SK-N-SH (cell line): ENCODE measurements at regions not wholly inside any gene's neighbourhood (a gene's known extent, or its start where the extent isn't known, plus 50 kb on each side); places are given as distances from the start of the nearest gene placed in this dataset.

Source experiments
- CTCF ChIA-PET: fragments of 300-600, 350-600 bp; formaldehyde crosslinking; extraction: SDS; loops from one replicate; lab custom pipeline; 2021; lab: Yijun Ruan, JAX
- POLR2A ChIA-PET: fragments of 350-600 bp; sonication (Branson Sonifier 250); formaldehyde crosslinking; extraction: SDS; loops from one replicate; lab custom pipeline; 2020; ENCODE audit warnings: antibody characterized with exemption, inconsistent platforms; lab: Yijun Ruan, JAX
- DNase-seq: peaks from one replicate; pipeline ENCODE4 v3.0.0; 2012
- H2AFZ ChIP-seq: fragments of 200-600 bp; sonication (generic); 2 replicates; pipeline ENCODE4 v1.8.1; 2016; ENCODE audit warnings: antibody characterized with exemption, mild to moderate bottlenecking, low read depth
- H3F3A ChIP-seq: fragments of 200-600 bp; sonication (generic); replicated peaks from 2 replicates; pipeline ENCODE3; 2016; ENCODE audit warnings: antibody characterized with exemption, mild to moderate bottlenecking; ENCODE audit not compliant: insufficient read depth
- H3K27ac ChIP-seq, 2 experiments: fragments of 200-500 bp in 1 of 2; fragments of 200-600 bp in 1 of 2; sonication (Bioruptor generic) in 1 of 2; sonication (generic), shearing (Covaris generic) in 1 of 2; 2 replicates each; pipeline versions ENCODE4 v1.5.1 to v1.6.1; 2014 to 2016; ENCODE audit warnings: low read depth in 2 of 2, inconsistent platforms in 1 of 2, low read length in 1 of 2, mild to moderate bottlenecking in 1 of 2, mixed read lengths in 1 of 2
- H3K27me3 ChIP-seq: fragments of 200-600 bp; sonication (generic), shearing (Covaris generic); 2 replicates; pipeline ENCODE4 v1.6.1; 2016; ENCODE audit warnings: mixed run types; ENCODE audit not compliant: insufficient read depth
- H3K36me3 ChIP-seq, 2 experiments: fragments of 200-500 bp in 1 of 2; fragments of 200-600 bp in 1 of 2; sonication (Bioruptor generic) in 1 of 2; sonication (generic) in 1 of 2; replicated peaks in 1 of 2; 2 replicates each; pipeline versions ENCODE3 to v1.5.1; 2014 to 2016; ENCODE audit warnings: low read length in 1 of 2, mild to moderate bottlenecking in 1 of 2; ENCODE audit not compliant: insufficient read depth in 2 of 2, control insufficient read depth in 1 of 2
- H3K4me1 ChIP-seq, 2 experiments: fragments of 200-500 bp in 1 of 2; fragments of 200-600 bp in 1 of 2; sonication (Bioruptor generic) in 1 of 2; sonication (generic), shearing (Covaris generic) in 1 of 2; 2 replicates each; pipeline versions ENCODE4 v1.5.1 to v1.6.1; 2014 to 2016; ENCODE audit warnings: low read depth in 1 of 2, low read length in 1 of 2, mixed run types in 1 of 2; ENCODE audit not compliant: insufficient read depth in 2 of 2, control insufficient read depth in 1 of 2
- H3K4me2 ChIP-seq: fragments of 200-600 bp; sonication (generic), shearing (Covaris generic); 2 replicates; pipeline ENCODE4 v1.6.1; 2017; ENCODE audit warnings: mixed run types
- H3K4me3 ChIP-seq, 2 experiments: fragments of 200-500 bp in 1 of 2; fragments of 200-600 bp in 1 of 2; sonication (Bioruptor generic) in 1 of 2; sonication (generic), shearing (Covaris generic) in 1 of 2; 2 replicates each; pipeline versions ENCODE4 v1.5.1 to v1.8.1; 2014 to 2016; ENCODE audit warnings: low read depth in 2 of 2, inconsistent platforms in 1 of 2, low read length in 1 of 2, mild to moderate bottlenecking in 1 of 2, mixed read lengths in 1 of 2, moderate library complexity in 1 of 2
- H3K79me2 ChIP-seq: fragments of 200-600 bp; sonication (generic); 2 replicates; pipeline ENCODE4 v1.8.1; 2017; ENCODE audit warnings: mild to moderate bottlenecking; ENCODE audit not compliant: insufficient read depth
- H3K9ac ChIP-seq: fragments of 200-600 bp; sonication (generic); 2 replicates; pipeline ENCODE4 v1.6.1; 2017; ENCODE audit warnings: mixed run types
- H3K9me2 ChIP-seq: fragments of 200-600 bp; sonication (generic); 2 replicates; pipeline ENCODE4 v1.6.1; 2017; ENCODE audit warnings: mixed run types
- H3K9me3 ChIP-seq: fragments of 200-600 bp; sonication (generic); 2 replicates; pipeline ENCODE4 v1.6.1; 2017; ENCODE audit warnings: mixed run types, mild to moderate bottlenecking, moderate library complexity
- H4K20me1 ChIP-seq: fragments of 200-600 bp; sonication (generic); 2 replicates; pipeline ENCODE4 v1.6.1; 2017; ENCODE audit warnings: mild to moderate bottlenecking, mixed run types; ENCODE audit not compliant: insufficient read depth
- ELF1 ChIP-seq: IDR thresholded peaks from 2 replicates; pipeline ENCODE4 v1.4.0; 2012
- EP300 ChIP-seq, 2 experiments: IDR thresholded peaks; 2 replicates each; pipeline versions ENCODE4 v1.4.0 to v1.6.1; 2012; ENCODE audit warnings: borderline replicate concordance in 1 of 2, low read depth in 1 of 2, low read length in 1 of 2
- EZH2phosphoT487 ChIP-seq: fragments of 200-600 bp; sonication (generic); IDR thresholded peaks from 2 replicates; pipeline ENCODE4 v1.6.1; 2017; ENCODE audit warnings: low read depth, mixed run types, mild to moderate bottlenecking, antibody characterized with exemption, moderate library complexity, borderline replicate concordance
- FOXJ3 ChIP-seq: sonication (generic); formaldehyde crosslinking; IDR thresholded peaks from 2 replicates; pipeline ENCODE4 v1.5.1; 2020; ENCODE audit warnings: mild to moderate bottlenecking, missing genetic modification reagents
- FOXM1 ChIP-seq: IDR thresholded peaks from 2 replicates; pipeline ENCODE4 v1.4.0; 2012; ENCODE audit warnings: low read depth, mild to moderate bottlenecking
- MEF2A ChIP-seq: IDR thresholded peaks from 2 replicates; pipeline ENCODE4 v1.4.0; 2012; ENCODE audit warnings: low read depth, borderline replicate concordance
- MXI1 ChIP-seq: IDR thresholded peaks from 2 replicates; pipeline ENCODE4 v1.6.1; 2012; ENCODE audit warnings: mild to moderate bottlenecking, low read depth, low read length, improper control_type of control experiment
- NRF1 ChIP-seq: IDR thresholded peaks from 2 replicates; pipeline ENCODE4 v1.6.1; 2012; ENCODE audit warnings: low read depth, mild to moderate bottlenecking, low read length
- POLR2AphosphoS5 ChIP-seq: IDR thresholded peaks from 2 replicates; pipeline ENCODE4 v1.6.1; 2012; ENCODE audit warnings: low read depth, low read length
- RAD21 ChIP-seq: IDR thresholded peaks from 2 replicates; pipeline ENCODE4 v1.6.1; 2012; ENCODE audit warnings: mild to moderate bottlenecking, low read length
- RXRA ChIP-seq: IDR thresholded peaks from 2 replicates; pipeline ENCODE4 v1.4.0; 2012; ENCODE audit warnings: low read depth, mild to moderate bottlenecking, borderline replicate concordance
- SMC3 ChIP-seq: IDR thresholded peaks from 2 replicates; pipeline ENCODE4 v1.6.1; 2012; ENCODE audit warnings: low read depth, low read length, improper control_type of control experiment
- TCF12 ChIP-seq: IDR thresholded peaks from 2 replicates; pipeline ENCODE4 v1.4.0; 2012
- TEAD4 ChIP-seq: IDR thresholded peaks from 2 replicates; pipeline ENCODE4 v1.4.0; 2012; ENCODE audit warnings: mild to moderate bottlenecking, borderline replicate concordance; ENCODE audit not compliant: insufficient read depth
- YY1 ChIP-seq: IDR thresholded peaks from 2 replicates; pipeline ENCODE4 v1.4.0; 2012; ENCODE audit warnings: low read depth, mild to moderate bottlenecking
- WGBS: methylation state at CpG from one replicate; pipeline ENCODE4 v1.1.6; 2017; ENCODE audit warnings: low lambda C conversion rate; 5-methylcytosine and 5-hydroxymethylcytosine counted together
- TF ChIP-seq, protein P1 (sequence below): IDR thresholded peaks from 2 replicates; pipeline ENCODE4 v1.4.0; 2012; ENCODE audit warnings: low read depth, borderline replicate concordance
- TF ChIP-seq, protein P2 (sequence below): fragments of 200-600 bp; sonication (generic); IDR thresholded peaks from 2 replicates; pipeline ENCODE4 v1.6.1; 2017; ENCODE audit warnings: antibody characterized with exemption, mild to moderate bottlenecking, moderate library complexity
- TF ChIP-seq, protein P3 (sequence below): IDR thresholded peaks from 2 replicates; pipeline ENCODE4 v1.6.1; 2012; ENCODE audit warnings: mild to moderate bottlenecking, low read depth, low read length, moderate library complexity

DNA sequence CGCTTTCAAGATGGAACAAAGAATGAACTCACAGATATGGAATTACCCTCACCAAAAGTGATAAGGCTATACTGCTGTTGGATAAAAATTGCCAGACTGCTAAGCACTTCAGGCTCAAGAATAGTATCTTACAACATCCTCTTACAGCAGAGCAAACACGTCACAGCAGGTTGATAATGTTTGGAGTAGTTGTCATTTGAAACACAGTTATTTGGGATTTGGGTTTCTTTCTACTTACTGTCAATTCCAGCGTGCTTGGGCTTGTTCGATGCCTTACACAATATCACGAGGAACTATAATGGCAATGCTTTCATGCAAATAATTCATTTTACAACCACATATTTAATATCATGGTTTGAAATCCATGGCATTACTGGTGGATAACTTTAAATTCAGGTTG lies 1223.7 kb upstream of the AGA start:
- Histone ChIP-seq H3K79me2 (no peaks in the 10 kb centered on the region), H4K20me1 (no peaks in the 10 kb centered on the region), H3K9me3 (no peaks in the 10 kb centered on the region), H3K27me3 (no peaks in the 10 kb centered on the region), H3K4me3 (no peak overlapping the region), H3F3A (no peaks in the 10 kb centered on the region), H3K36me3 (no peaks in the 10 kb centered on the region), H2AFZ (no peak overlapping the region), H3K9me2 (no peaks in the 10 kb centered on the region), H3K9ac (no peak overlapping the region), H3K27ac (no peak overlapping the region), H3K4me1 (no peaks in the 10 kb centered on the region), H3K4me2 (no peak overlapping the region)
- WGBS: 5% methylated on average over 5 of the region's 5 CpGs
- ChIA-PET CTCF (no interaction called here), POLR2A (no interaction called here)
- no peak for DNase-seq
- TF ChIP-seq RXRA: no peak
- TF ChIP-seq ELF1: no peak
- TF ChIP-seq, protein P1, sequence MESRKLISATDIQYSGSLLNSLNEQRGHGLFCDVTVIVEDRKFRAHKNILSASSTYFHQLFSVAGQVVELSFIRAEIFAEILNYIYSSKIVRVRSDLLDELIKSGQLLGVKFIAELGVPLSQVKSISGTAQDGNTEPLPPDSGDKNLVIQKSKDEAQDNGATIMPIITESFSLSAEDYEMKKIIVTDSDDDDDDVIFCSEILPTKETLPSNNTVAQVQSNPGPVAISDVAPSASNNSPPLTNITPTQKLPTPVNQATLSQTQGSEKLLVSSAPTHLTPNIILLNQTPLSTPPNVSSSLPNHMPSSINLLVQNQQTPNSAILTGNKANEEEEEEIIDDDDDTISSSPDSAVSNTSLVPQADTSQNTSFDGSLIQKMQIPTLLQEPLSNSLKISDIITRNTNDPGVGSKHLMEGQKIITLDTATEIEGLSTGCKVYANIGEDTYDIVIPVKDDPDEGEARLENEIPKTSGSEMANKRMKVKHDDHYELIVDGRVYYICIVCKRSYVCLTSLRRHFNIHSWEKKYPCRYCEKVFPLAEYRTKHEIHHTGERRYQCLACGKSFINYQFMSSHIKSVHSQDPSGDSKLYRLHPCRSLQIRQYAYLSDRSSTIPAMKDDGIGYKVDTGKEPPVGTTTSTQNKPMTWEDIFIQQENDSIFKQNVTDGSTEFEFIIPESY: no peak
- TF ChIP-seq SMC3: no peak
- no peak for TF ChIP-seq EZH2phosphoT487
- no peak for TF ChIP-seq TEAD4
- TF ChIP-seq FOXJ3 (CRISPR knock-in tag): no peak
- TF ChIP-seq RAD21: no peak
- TF ChIP-seq EP300 (IDR thresholded peaks at IDR 0.05; ENCODE audit: borderline replicate concordance in 1 of 2, low read depth in 1 of 2, low read length in 1 of 2): no peak
- TF ChIP-seq YY1: no peak
- TF ChIP-seq NRF1: no peak
- TF ChIP-seq, protein P2, sequence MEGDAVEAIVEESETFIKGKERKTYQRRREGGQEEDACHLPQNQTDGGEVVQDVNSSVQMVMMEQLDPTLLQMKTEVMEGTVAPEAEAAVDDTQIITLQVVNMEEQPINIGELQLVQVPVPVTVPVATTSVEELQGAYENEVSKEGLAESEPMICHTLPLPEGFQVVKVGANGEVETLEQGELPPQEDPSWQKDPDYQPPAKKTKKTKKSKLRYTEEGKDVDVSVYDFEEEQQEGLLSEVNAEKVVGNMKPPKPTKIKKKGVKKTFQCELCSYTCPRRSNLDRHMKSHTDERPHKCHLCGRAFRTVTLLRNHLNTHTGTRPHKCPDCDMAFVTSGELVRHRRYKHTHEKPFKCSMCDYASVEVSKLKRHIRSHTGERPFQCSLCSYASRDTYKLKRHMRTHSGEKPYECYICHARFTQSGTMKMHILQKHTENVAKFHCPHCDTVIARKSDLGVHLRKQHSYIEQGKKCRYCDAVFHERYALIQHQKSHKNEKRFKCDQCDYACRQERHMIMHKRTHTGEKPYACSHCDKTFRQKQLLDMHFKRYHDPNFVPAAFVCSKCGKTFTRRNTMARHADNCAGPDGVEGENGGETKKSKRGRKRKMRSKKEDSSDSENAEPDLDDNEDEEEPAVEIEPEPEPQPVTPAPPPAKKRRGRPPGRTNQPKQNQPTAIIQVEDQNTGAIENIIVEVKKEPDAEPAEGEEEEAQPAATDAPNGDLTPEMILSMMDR: no peak

DNA sequence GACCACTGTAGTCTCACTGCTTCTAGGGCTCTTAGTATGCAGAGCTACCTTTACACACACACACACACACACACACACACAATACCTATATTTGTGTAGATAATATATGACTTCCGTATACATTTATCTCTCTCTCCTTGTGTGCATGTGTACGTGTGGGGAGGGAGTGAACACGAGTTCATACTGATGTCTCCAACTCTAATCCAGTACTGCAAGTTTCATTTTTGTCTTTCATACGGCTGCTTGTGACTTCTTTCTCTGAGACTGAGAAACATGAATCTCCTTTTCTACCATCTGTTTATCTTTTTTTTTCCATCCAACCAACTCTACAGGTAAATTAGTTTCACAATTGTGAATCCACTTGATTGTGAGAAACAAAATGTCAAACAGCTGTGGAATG lies 1229.5 kb upstream of the AGA start:
- CTCF ChIA-PET: no interaction called here
- no peak for TF ChIP-seq YY1
- no peak for TF ChIP-seq NRF1
- no peak for TF ChIP-seq FOXM1
- TF ChIP-seq, protein P3, sequence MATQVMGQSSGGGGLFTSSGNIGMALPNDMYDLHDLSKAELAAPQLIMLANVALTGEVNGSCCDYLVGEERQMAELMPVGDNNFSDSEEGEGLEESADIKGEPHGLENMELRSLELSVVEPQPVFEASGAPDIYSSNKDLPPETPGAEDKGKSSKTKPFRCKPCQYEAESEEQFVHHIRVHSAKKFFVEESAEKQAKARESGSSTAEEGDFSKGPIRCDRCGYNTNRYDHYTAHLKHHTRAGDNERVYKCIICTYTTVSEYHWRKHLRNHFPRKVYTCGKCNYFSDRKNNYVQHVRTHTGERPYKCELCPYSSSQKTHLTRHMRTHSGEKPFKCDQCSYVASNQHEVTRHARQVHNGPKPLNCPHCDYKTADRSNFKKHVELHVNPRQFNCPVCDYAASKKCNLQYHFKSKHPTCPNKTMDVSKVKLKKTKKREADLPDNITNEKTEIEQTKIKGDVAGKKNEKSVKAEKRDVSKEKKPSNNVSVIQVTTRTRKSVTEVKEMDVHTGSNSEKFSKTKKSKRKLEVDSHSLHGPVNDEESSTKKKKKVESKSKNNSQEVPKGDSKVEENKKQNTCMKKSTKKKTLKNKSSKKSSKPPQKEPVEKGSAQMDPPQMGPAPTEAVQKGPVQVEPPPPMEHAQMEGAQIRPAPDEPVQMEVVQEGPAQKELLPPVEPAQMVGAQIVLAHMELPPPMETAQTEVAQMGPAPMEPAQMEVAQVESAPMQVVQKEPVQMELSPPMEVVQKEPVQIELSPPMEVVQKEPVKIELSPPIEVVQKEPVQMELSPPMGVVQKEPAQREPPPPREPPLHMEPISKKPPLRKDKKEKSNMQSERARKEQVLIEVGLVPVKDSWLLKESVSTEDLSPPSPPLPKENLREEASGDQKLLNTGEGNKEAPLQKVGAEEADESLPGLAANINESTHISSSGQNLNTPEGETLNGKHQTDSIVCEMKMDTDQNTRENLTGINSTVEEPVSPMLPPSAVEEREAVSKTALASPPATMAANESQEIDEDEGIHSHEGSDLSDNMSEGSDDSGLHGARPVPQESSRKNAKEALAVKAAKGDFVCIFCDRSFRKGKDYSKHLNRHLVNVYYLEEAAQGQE: no peak
- no peak for TF ChIP-seq TCF12
- TF ChIP-seq MEF2A: no peak
- TF ChIP-seq MXI1: no peak
- TF ChIP-seq, protein P2: no peak
- no peak for TF ChIP-seq FOXJ3 (CRISPR knock-in tag)
- TF ChIP-seq EP300 (IDR thresholded peaks at IDR 0.05; ENCODE audit: borderline replicate concordance in 1 of 2, low read depth in 1 of 2, low read length in 1 of 2): no peak
- TF ChIP-seq POLR2AphosphoS5: no peak

More for the DNA sequence above, 1229.5 kb upstream of the AGA start:
- no peak overlapping the region for H3K4me2 ChIP-seq
- H3K9me2 ChIP-seq: no peaks in the 10 kb centered on the region
- H3F3A ChIP-seq: no peaks in the 10 kb centered on the region
- no peaks in the 10 kb centered on the region for H3K27me3 ChIP-seq
- no peaks in the 10 kb centered on the region for H3K36me3 ChIP-seq
- no peaks in the 10 kb centered on the region for H3K9me3 ChIP-seq
- H3K4me3 ChIP-seq: no peak overlapping the region
- H4K20me1 ChIP-seq: no peaks in the 10 kb centered on the region
- no peak overlapping the region for H3K27ac ChIP-seq
- H3K9ac ChIP-seq: no peak overlapping the region
- H3K4me1 ChIP-seq: no peaks in the 10 kb centered on the region
- WGBS: 3% methylated on average over 4 of the region's 4 CpGs
- POLR2A ChIA-PET: no interaction called here
- DNase-seq: no peak
- no peak overlapping the region for H2AFZ ChIP-seq
- no peaks in the 10 kb centered on the region for H3K79me2 ChIP-seq
